DOHH2 (cell line): ENCODE measurements at regions not wholly inside any gene's neighbourhood (a gene's known extent, or its start where the extent isn't known, plus 50 kb on each side); places are given as distances from the start of the nearest gene placed in this dataset.

Experiments used
- EZH2phosphoT487 ChIP-seq: fragments of 200-600 bp; sonication (generic); IDR thresholded peaks from 2 replicates; pipeline ENCODE4 v1.6.1; 2017; ENCODE audit warnings: borderline replicate concordance, mild to moderate bottlenecking, antibody characterized with exemption, low read length, moderate library complexity, mixed read lengths
- TF ChIP-seq, protein P1 (sequence below): fragments of 200-600 bp; sonication (generic); IDR thresholded peaks from one replicate; pipeline ENCODE4 v1.5.1; 2014; ENCODE audit warnings: antibody characterized with exemption, mild to moderate bottlenecking, low read depth, low read length; ENCODE audit not compliant: poor library complexity, severe bottlenecking

DNA sequence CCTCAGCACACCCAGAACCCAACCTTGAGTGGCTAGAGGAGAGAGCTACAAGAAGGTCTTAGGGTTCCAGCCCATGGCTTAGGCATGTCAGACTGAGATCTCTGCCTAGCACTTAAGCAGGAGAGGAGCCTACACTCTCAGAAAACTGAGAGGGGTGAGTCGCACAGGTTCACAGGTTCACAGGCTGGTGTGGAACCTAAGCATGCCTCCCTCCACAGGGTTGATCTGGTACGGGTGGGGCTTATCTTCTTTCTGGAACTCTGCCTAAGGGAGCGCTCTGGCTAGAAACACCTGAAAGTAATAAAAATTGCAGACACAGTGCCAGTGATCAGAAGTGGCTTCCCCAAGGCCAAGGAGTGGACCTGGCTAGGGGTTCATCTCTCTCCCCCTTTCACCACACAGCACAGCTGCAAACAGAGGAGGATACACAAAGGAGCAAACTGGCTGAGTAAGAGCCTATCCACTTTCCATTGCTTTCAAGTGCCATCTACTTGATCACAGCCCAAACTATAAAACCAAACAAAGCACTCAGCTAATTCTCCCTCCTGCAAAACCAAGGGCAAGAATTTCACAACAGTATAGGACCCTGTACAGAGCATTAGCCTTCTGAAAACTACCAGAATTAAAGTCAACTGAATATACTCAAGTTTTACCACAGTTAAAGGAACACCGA is 481.9 kb upstream of the SETBP1 start:
- TF ChIP-seq, protein P1, sequence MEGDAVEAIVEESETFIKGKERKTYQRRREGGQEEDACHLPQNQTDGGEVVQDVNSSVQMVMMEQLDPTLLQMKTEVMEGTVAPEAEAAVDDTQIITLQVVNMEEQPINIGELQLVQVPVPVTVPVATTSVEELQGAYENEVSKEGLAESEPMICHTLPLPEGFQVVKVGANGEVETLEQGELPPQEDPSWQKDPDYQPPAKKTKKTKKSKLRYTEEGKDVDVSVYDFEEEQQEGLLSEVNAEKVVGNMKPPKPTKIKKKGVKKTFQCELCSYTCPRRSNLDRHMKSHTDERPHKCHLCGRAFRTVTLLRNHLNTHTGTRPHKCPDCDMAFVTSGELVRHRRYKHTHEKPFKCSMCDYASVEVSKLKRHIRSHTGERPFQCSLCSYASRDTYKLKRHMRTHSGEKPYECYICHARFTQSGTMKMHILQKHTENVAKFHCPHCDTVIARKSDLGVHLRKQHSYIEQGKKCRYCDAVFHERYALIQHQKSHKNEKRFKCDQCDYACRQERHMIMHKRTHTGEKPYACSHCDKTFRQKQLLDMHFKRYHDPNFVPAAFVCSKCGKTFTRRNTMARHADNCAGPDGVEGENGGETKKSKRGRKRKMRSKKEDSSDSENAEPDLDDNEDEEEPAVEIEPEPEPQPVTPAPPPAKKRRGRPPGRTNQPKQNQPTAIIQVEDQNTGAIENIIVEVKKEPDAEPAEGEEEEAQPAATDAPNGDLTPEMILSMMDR, result no peak
- no peak for TF ChIP-seq EZH2phosphoT487
